Erythroblast (primary cell): ENCODE measurements at regions not wholly inside any gene's neighbourhood (a gene's known extent, or its start where the extent isn't known, plus 50 kb on each side); places are given as distances from the start of the nearest gene placed in this dataset.

Source experiments
- GATA1 ChIP-seq: IDR thresholded peaks from 2 replicates; pipeline ENCODE4 v1.6.1; 2011; ENCODE audit warnings: low read depth, mild to moderate bottlenecking, control low read depth, low read length, moderate library complexity
- POLR2A ChIP-seq: IDR thresholded peaks from 2 replicates; pipeline ENCODE4 v1.6.1; 2011; ENCODE audit warnings: mild to moderate bottlenecking, low read length

GRCh38 chr4:43356786-43357185 lies 464.3 kb downstream of the GRXCR1 start:
- TF ChIP-seq POLR2A (no peak), GATA1 (no peak)
